ENCODE measurements at regions not wholly inside any gene's neighbourhood (a gene's known extent, or its start where the extent isn't known, plus 50 kb on each side); places are given as distances from the start of the nearest gene placed in this dataset.

- no peaks in the 10 kb centered on the region for H3K9me3 ChIP-seq
- intact Hi-C loops (cut with DNase I) = no loop called here
- ATAC-seq = no peak
- H3K27me3 ChIP-seq = no peaks in the 10 kb centered on the region
- no peak for DNase-seq
- H3K36me3 ChIP-seq = no peaks in the 10 kb centered on the region
- no peak overlapping the region for H3K4me3 ChIP-seq
- H3K27ac ChIP-seq = no peak overlapping the region
- TF ChIP-seq CTCF (IDR thresholded peaks at IDR 0.05) = no peak
- no peaks in the 10 kb centered on the region for H3K4me1 ChIP-seq
Observed at GRCh38 chrX:110509755-110510532, 151.3 kb downstream of the RTL9 start.

GRCh38 chrX:110511238-110511637 is 152.6 kb downstream of the RTL9 start:
- intact Hi-C loops (cut with DNase I) = no loop called here
- H3K4me3 ChIP-seq = no peak overlapping the region
- no peaks in the 10 kb centered on the region for H3K4me1 ChIP-seq
- no peak for TF ChIP-seq CTCF (IDR thresholded peaks at IDR 0.05)
- no peak for DNase-seq
- no peaks in the 10 kb centered on the region for H3K9me3 ChIP-seq
- H3K27me3 ChIP-seq = no peaks in the 10 kb centered on the region
- ATAC-seq = no peak
- no peak overlapping the region for H3K27ac ChIP-seq
- no peaks in the 10 kb centered on the region for H3K36me3 ChIP-seq

- no peak for DNase-seq
- H3K4me1 ChIP-seq = no peaks in the 10 kb centered on the region
Observed at GRCh38 chrX:110512341-110512740, 153.7 kb downstream of the RTL9 start.

GRCh38 chrX:110514509-110514908 is 155.9 kb downstream of the RTL9 start:
- no peaks in the 10 kb centered on the region for H3K4me1 ChIP-seq
- ATAC-seq (no peak), DNase-seq (no peak)
- no peak overlapping the region for H3K27ac ChIP-seq
- no peak for TF ChIP-seq CTCF (IDR thresholded peaks at IDR 0.05)
- no peaks in the 10 kb centered on the region for H3K36me3 ChIP-seq
- no peak overlapping the region for H3K4me3 ChIP-seq
- intact Hi-C loops (cut with DNase I) = no loop called here
- H3K27me3 ChIP-seq = no peaks in the 10 kb centered on the region
- H3K9me3 ChIP-seq = no peaks in the 10 kb centered on the region

More at GRCh38 chrX:110512341-110512740, 153.7 kb downstream of the RTL9 start:
- intact Hi-C loops (cut with DNase I) = no loop called here
- Histone ChIP-seq H3K36me3 (no peaks in the 10 kb centered on the region), H3K27ac (no peak overlapping the region), H3K27me3 (no peaks in the 10 kb centered on the region), H3K9me3 (no peaks in the 10 kb centered on the region), H3K4me3 (no peak overlapping the region)
- ATAC-seq = no peak
- TF ChIP-seq CTCF (IDR thresholded peaks at IDR 0.05) = no peak

- intact Hi-C loops (cut with DNase I) = no loop called here
Observed at GRCh38 chrX:110519501-110519900, 160.9 kb downstream of the RTL9 start.

More at GRCh38 chrX:110519501-110519900, 160.9 kb downstream of the RTL9 start:
- H3K27me3 ChIP-seq = no peaks in the 10 kb centered on the region
- H3K9me3 ChIP-seq = no peaks in the 10 kb centered on the region
- H3K4me1 ChIP-seq = no peaks in the 10 kb centered on the region
- DNase-seq (no peak), ATAC-seq (no peak)
- no peak for TF ChIP-seq CTCF (IDR thresholded peaks at IDR 0.05)
- H3K36me3 ChIP-seq = no peaks in the 10 kb centered on the region
- no peak overlapping the region for H3K4me3 ChIP-seq
- no peak overlapping the region for H3K27ac ChIP-seq
